ENCODE measurements at regions not wholly inside any gene's neighbourhood (a gene's known extent, or its start where the extent isn't known, plus 50 kb on each side); places are given as distances from the start of the nearest gene placed in this dataset.

GRCh38 chr7:65317372-65317771, 56.3 kb upstream of the ZNF92 start:
- no peak for TF ChIP-seq CTCF (IDR thresholded peaks at IDR 0.05)
- Histone ChIP-seq H3K36me3 (no peaks in the 10 kb centered on the region), H3K27me3 (no peaks in the 10 kb centered on the region), H3K4me1 (ENCODE audit: control insufficient read depth in 1 of 2, insufficient read depth in 1 of 2, low read depth in 1 of 2, low read length in 1 of 2) (peaks cover 0 to 4% of the 10 kb centered on the region in 2 experiments), H3K4me3 (ENCODE audit: low read depth in 1 of 2, low read length in 1 of 2) (no peak overlapping the region), H3K27ac (no peak overlapping the region), H3K9me3 (no peaks in the 10 kb centered on the region)

GRCh38 chr7:65310761-65311160, 62.9 kb upstream of the ZNF92 start:
- Histone ChIP-seq H3K36me3 (no peaks in the 10 kb centered on the region), H3K27me3 (no peaks in the 10 kb centered on the region), H3K9me3 (no peaks in the 10 kb centered on the region), H3K4me1 (ENCODE audit: control insufficient read depth in 1 of 2, insufficient read depth in 1 of 2, low read depth in 1 of 2, low read length in 1 of 2) (no peaks in the 10 kb centered on the region), H3K4me3 (ENCODE audit: low read depth in 1 of 2, low read length in 1 of 2) (no peak overlapping the region), H3K27ac (no peak overlapping the region)
- TF ChIP-seq CTCF (IDR thresholded peaks at IDR 0.05) = no peak

- no peaks in the 10 kb centered on the region for H3K4me1 ChIP-seq (ENCODE audit: control insufficient read depth in 1 of 2, insufficient read depth in 1 of 2, low read depth in 1 of 2, low read length in 1 of 2)
- no peaks in the 10 kb centered on the region for H3K36me3 ChIP-seq
- no peaks in the 10 kb centered on the region for H3K27me3 ChIP-seq
- TF ChIP-seq CTCF (IDR thresholded peaks at IDR 0.05) = no peak
- H3K27ac ChIP-seq = no peak overlapping the region
- no peak overlapping the region for H3K4me3 ChIP-seq (ENCODE audit: low read depth in 1 of 2, low read length in 1 of 2)
- H3K9me3 ChIP-seq = no peaks in the 10 kb centered on the region
Observed at GRCh38 chr7:65308300-65308678, 65.4 kb upstream of the ZNF92 start.

GRCh38 chr7:65307651-65308299, 65.9 kb upstream of the ZNF92 start:
- Histone ChIP-seq H3K27me3 (no peaks in the 10 kb centered on the region), H3K9me3 (no peaks in the 10 kb centered on the region), H3K4me3 (ENCODE audit: low read depth in 1 of 2, low read length in 1 of 2) (no peak overlapping the region), H3K27ac (no peak overlapping the region), H3K36me3 (no peaks in the 10 kb centered on the region), H3K4me1 (ENCODE audit: control insufficient read depth in 1 of 2, insufficient read depth in 1 of 2, low read depth in 1 of 2, low read length in 1 of 2) (no peaks in the 10 kb centered on the region)
- TF ChIP-seq CTCF (IDR thresholded peaks at IDR 0.05) = no peak

GRCh38 chr7:65304175-65304574, 69.5 kb upstream of the ZNF92 start:
- Histone ChIP-seq H3K9me3 (no peaks in the 10 kb centered on the region), H3K4me3 (ENCODE audit: low read depth in 1 of 2, low read length in 1 of 2) (no peak overlapping the region), H3K36me3 (no peaks in the 10 kb centered on the region), H3K27me3 (no peaks in the 10 kb centered on the region), H3K4me1 (ENCODE audit: control insufficient read depth in 1 of 2, insufficient read depth in 1 of 2, low read depth in 1 of 2, low read length in 1 of 2) (no peaks in the 10 kb centered on the region), H3K27ac (no peak overlapping the region)
- no peak for TF ChIP-seq CTCF (IDR thresholded peaks at IDR 0.05)

GRCh38 chr7:65302883-65303282, 70.8 kb upstream of the ZNF92 start:
- H3K27ac ChIP-seq = no peak overlapping the region
- no peaks in the 10 kb centered on the region for H3K4me1 ChIP-seq (ENCODE audit: control insufficient read depth in 1 of 2, insufficient read depth in 1 of 2, low read depth in 1 of 2, low read length in 1 of 2)
- no peak overlapping the region for H3K4me3 ChIP-seq (ENCODE audit: low read depth in 1 of 2, low read length in 1 of 2)
- H3K9me3 ChIP-seq = no peaks in the 10 kb centered on the region
- no peaks in the 10 kb centered on the region for H3K36me3 ChIP-seq
- no peaks in the 10 kb centered on the region for H3K27me3 ChIP-seq
- no peak for TF ChIP-seq CTCF (IDR thresholded peaks at IDR 0.05)

All from neutrophil (primary cell).